ENCODE measurements at regions not wholly inside any gene's neighbourhood (a gene's known extent, or its start where the extent isn't known, plus 50 kb on each side); places are given as distances from the start of the nearest gene placed in this dataset.

DNA sequence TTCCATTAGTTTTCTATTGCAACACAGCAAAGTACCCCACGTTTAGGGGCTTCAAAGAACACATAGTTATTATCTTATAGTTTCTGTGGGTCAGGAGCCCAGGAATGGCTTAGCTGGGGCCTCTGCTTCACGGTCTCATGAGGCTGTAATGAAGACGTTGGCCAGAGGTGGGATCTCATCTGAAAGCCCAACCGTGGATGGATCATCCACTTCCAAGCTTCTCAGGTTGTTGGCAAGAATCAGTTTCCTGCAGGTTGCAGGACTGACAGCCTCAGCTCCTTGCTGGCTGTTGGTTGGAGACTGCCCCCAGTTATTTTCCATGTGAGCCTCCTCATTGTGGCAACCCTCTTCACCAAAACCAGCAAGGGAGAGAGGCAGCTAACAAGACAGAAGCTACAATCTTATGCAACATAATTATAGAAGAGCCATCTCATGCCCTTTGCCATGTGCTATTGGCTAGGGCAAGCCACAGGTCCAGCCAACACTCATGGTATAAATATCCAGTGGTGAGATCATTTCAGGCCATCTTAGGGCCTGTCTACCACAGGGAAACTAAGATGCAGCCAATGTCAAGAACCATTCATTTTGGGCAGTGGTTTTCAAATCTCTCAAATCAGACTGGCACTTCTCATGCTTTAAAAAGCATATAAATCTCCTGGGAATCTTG lies 452.4 kb downstream of the MED13L start:
- TF ChIP-seq, protein P1, sequence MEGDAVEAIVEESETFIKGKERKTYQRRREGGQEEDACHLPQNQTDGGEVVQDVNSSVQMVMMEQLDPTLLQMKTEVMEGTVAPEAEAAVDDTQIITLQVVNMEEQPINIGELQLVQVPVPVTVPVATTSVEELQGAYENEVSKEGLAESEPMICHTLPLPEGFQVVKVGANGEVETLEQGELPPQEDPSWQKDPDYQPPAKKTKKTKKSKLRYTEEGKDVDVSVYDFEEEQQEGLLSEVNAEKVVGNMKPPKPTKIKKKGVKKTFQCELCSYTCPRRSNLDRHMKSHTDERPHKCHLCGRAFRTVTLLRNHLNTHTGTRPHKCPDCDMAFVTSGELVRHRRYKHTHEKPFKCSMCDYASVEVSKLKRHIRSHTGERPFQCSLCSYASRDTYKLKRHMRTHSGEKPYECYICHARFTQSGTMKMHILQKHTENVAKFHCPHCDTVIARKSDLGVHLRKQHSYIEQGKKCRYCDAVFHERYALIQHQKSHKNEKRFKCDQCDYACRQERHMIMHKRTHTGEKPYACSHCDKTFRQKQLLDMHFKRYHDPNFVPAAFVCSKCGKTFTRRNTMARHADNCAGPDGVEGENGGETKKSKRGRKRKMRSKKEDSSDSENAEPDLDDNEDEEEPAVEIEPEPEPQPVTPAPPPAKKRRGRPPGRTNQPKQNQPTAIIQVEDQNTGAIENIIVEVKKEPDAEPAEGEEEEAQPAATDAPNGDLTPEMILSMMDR (IDR thresholded peaks at IDR 0.05) = no peak
- no peak for TF ChIP-seq POLR2A (IDR thresholded peaks at IDR 0.05)

Data from thyroid gland (tissue), 4 donors.